H9 (cell line): ENCODE measurements at regions not wholly inside any gene's neighbourhood (a gene's known extent, or its start where the extent isn't known, plus 50 kb on each side); places are given as distances from the start of the nearest gene placed in this dataset.

ENCODE experiments used
- DNase-seq: peaks from one replicate; pipeline ENCODE4 v3.0.0-alpha.2; 2017
- H2AFZ ChIP-seq: one replicate; pipeline ENCODE4 v1.6.1; 2013; ENCODE audit warnings: mild to moderate bottlenecking, low read length, control low read depth, moderate library complexity
- H2AK5ac ChIP-seq: 2 replicates; pipeline ENCODE4 v1.6.1; 2013; ENCODE audit warnings: low read length, control low read depth, mixed read lengths; ENCODE audit not compliant: insufficient read length
- H2BK120ac ChIP-seq: one replicate; pipeline ENCODE4 v1.6.1; 2013; ENCODE audit warnings: low read depth, mild to moderate bottlenecking, low read length, control low read depth, inconsistent platforms; ENCODE audit not compliant: poor library complexity, severe bottlenecking
- H2BK12ac ChIP-seq: 2 replicates; pipeline ENCODE4 v1.6.1; 2013; ENCODE audit warnings: low read length, control low read depth, mixed read lengths, low read depth; ENCODE audit not compliant: insufficient read length
- H2BK15ac ChIP-seq: 2 replicates; pipeline ENCODE4 v1.6.1; 2013; ENCODE audit warnings: low read depth, low read length, control low read depth
- H2BK20ac ChIP-seq: one replicate; pipeline ENCODE4 v1.6.1; 2013; ENCODE audit warnings: low read depth, mild to moderate bottlenecking, low read length, control low read depth, inconsistent platforms; ENCODE audit not compliant: poor library complexity, severe bottlenecking
- H2BK5ac ChIP-seq: 2 replicates; pipeline ENCODE4 v1.6.1; 2013; ENCODE audit warnings: low read length, control low read depth, mixed read lengths; ENCODE audit not compliant: insufficient read length
- H3K14ac ChIP-seq: 2 replicates; pipeline ENCODE4 v1.6.1; 2013; ENCODE audit warnings: low read length, control low read depth; ENCODE audit not compliant: insufficient read depth
- H3K18ac ChIP-seq: 2 replicates; pipeline ENCODE4 v1.6.1; 2013; ENCODE audit warnings: low read depth, mild to moderate bottlenecking, mixed read lengths, low read length, control low read depth; ENCODE audit not compliant: insufficient read length
- H3K23ac ChIP-seq: 2 replicates; pipeline ENCODE4 v1.6.1; 2013; ENCODE audit warnings: low read length, control low read depth, mixed read lengths, low read depth; ENCODE audit not compliant: insufficient read length
- H3K23me2 ChIP-seq: 2 replicates; pipeline ENCODE4 v1.6.1; 2013; ENCODE audit warnings: low read depth, mild to moderate bottlenecking, mixed read lengths, low read length, control low read depth; ENCODE audit not compliant: insufficient read length, poor library complexity, severe bottlenecking
- H3K27ac ChIP-seq: 2 replicates; pipeline ENCODE4 v1.5.1; 2013; ENCODE audit warnings: low read length, control low read depth, mixed read lengths, low read depth; ENCODE audit not compliant: insufficient read length
- H3K27me3 ChIP-seq: 2 replicates; pipeline ENCODE4 v1.6.1; 2013; ENCODE audit warnings: low read length, control low read depth, inconsistent platforms; ENCODE audit not compliant: insufficient read depth
- H3K4ac ChIP-seq: 2 replicates; pipeline ENCODE4 v1.6.1; 2013; ENCODE audit warnings: low read depth, mild to moderate bottlenecking, control low read depth, inconsistent platforms, low read length, moderate library complexity
- H3K4me1 ChIP-seq: 2 replicates; pipeline ENCODE4 v1.6.1; 2013; ENCODE audit warnings: low read length, control low read depth, inconsistent platforms; ENCODE audit not compliant: insufficient read depth
- H3K4me2 ChIP-seq: 2 replicates; pipeline ENCODE4 v1.6.1; 2013; ENCODE audit warnings: low read length, control low read depth, mixed read lengths; ENCODE audit not compliant: insufficient read length, insufficient read depth
- H3K56ac ChIP-seq: 2 replicates; pipeline ENCODE4 v1.6.1; 2013; ENCODE audit warnings: low read depth, mild to moderate bottlenecking, mixed read lengths, low read length, control low read depth; ENCODE audit not compliant: insufficient read length
- H3K79me1 ChIP-seq: 2 replicates; pipeline ENCODE4 v1.6.1; 2013; ENCODE audit warnings: low read depth, mild to moderate bottlenecking, moderate library complexity, low read length, control low read depth, inconsistent platforms; ENCODE audit not compliant: insufficient read depth, poor library complexity, severe bottlenecking
- H3K79me2 ChIP-seq: 2 replicates; pipeline ENCODE4 v1.6.1; 2013; ENCODE audit warnings: low read length, control low read depth, inconsistent platforms; ENCODE audit not compliant: insufficient read depth
- H3K9ac ChIP-seq: 2 replicates; pipeline ENCODE4 v1.6.1; 2013; ENCODE audit warnings: low read length, control low read depth, mixed read lengths; ENCODE audit not compliant: insufficient read length; ENCODE audit errors: extremely low read depth
- H3K9me3 ChIP-seq: one replicate; pipeline ENCODE4 v1.6.1; 2013; ENCODE audit warnings: low read depth, low read length, inconsistent platforms; ENCODE audit not compliant: control insufficient read depth
- H3T11ph ChIP-seq: one replicate; pipeline ENCODE4 v1.6.1; 2013; ENCODE audit warnings: mild to moderate bottlenecking, low read length, control low read depth, inconsistent platforms
- H4K20me1 ChIP-seq: one replicate; pipeline ENCODE4 v1.6.1; 2013; ENCODE audit not compliant: control insufficient read depth, insufficient read length, insufficient read depth
- H4K5ac ChIP-seq: 2 replicates; pipeline ENCODE4 v1.6.1; 2013; ENCODE audit warnings: low read depth, mild to moderate bottlenecking, mixed read lengths, low read length, control low read depth; ENCODE audit not compliant: insufficient read length
- H4K8ac ChIP-seq: replicated peaks from 2 replicates; pipeline ENCODE4 v1.6.1; 2013; ENCODE audit warnings: low read length, control low read depth, mixed read lengths, low read depth; ENCODE audit not compliant: insufficient read length
- H4K91ac ChIP-seq: 2 replicates; pipeline ENCODE4 v1.6.1; 2013; ENCODE audit warnings: low read depth, mild to moderate bottlenecking, moderate library complexity, mixed read lengths, low read length, control low read depth; ENCODE audit not compliant: insufficient read length
- H3K27ac Mint-ChIP-seq, 3 experiments: 2 replicates in 2 of 3; 3 replicates in 1 of 3; pipeline ENCODE4 v1.8.0; 2020 to 2021; ENCODE audit warnings: mixed read lengths in 3 of 3, mild to moderate bottlenecking in 1 of 3, moderate library complexity in 1 of 3
- H3K27me3 Mint-ChIP-seq: 2 replicates; pipeline ENCODE4 v1.8.0; 2021; ENCODE audit warnings: low read depth, mild to moderate bottlenecking, moderate library complexity, mixed read lengths
- H3K36me3 Mint-ChIP-seq, 3 experiments: 2 replicates in 2 of 3; 3 replicates in 1 of 3; pipeline ENCODE4 v1.8.0; 2020 to 2021; ENCODE audit warnings: low read depth in 3 of 3, mixed read lengths in 3 of 3; ENCODE audit not compliant: insufficient read depth in 1 of 3
- H3K4me1 Mint-ChIP-seq, 2 experiments: 2 replicates each; pipeline ENCODE4 v1.8.0; 2020; ENCODE audit warnings: mixed read lengths in 2 of 2
- H3K4me3 Mint-ChIP-seq, 2 experiments: 2 replicates in 1 of 2; 3 replicates in 1 of 2; pipeline ENCODE4 v1.8.0; 2020 to 2021; ENCODE audit warnings: mild to moderate bottlenecking in 2 of 2, mixed read lengths in 2 of 2, moderate library complexity in 1 of 2
- H3K9me3 Mint-ChIP-seq, 2 experiments: 2 replicates in 1 of 2; 3 replicates in 1 of 2; pipeline ENCODE4 v1.8.0; 2020; ENCODE audit warnings: mild to moderate bottlenecking in 2 of 2, mixed read lengths in 2 of 2, moderate library complexity in 1 of 2
- WGBS: extraction: QIAGEN DNeasy Blood & Tissue Kit; methylation state at CpG from one replicate; pipeline ENCODE4 v1.1.7; 2013; ENCODE audit warnings: missing lambda C conversion rate, low lambda C conversion rate, mixed read lengths; ENCODE audit not compliant: insufficient read length; ENCODE audit errors: extremely low coverage; 5-methylcytosine and 5-hydroxymethylcytosine counted together
- TF ChIP-seq, protein P1 (sequence below): fragments of 200-600 bp; sonication (generic); conservative IDR thresholded peaks from 3 replicates; pipeline ENCODE4 v1.8.0; 2021; ENCODE audit warnings: antibody characterized with exemption, mild to moderate bottlenecking

DNA sequence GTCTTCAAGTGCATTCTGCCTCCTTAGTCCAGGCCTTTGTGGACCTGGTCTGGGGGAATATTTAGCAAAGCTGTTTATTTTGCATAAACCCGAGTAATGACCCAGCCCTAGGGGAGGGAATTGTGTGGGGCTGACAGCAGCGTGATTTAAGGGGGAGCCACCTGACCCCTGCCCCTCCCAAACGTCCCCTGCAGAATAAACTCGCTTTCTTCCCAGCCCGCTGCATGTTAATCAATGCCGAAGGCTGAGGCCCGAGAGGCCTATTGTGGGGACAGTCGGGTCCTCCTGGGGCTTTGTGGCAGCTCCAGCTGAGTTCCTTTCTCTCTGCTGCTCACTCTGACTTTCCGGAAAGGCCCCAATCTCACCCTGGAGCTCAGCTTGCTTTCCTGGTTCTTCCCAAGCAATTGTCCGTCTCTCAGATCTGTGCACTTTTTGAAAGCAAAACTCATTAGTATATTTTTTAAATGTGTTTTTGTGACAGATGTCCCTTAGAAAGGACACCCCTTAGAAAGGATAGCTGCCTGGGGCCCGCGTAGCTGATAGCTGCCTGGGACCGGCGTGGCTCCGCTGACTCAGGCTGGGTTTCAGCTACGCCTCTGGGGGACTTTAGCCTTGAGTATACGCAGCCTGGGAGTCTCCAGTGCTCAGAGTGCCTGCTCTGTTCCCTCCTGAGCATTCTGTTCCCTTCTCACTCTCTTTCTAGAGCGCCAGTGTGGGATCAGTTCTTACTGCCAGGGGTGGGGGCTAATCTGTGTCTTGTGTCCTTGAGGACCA lies 158.3 kb downstream of the GLI2 start:
- Histone ChIP-seq H3K23me2 (no peaks in the 10 kb centered on the region), H2AK5ac (no peak overlapping the region), H3K9me3 (no peaks in the 10 kb centered on the region), H3K56ac (no peak overlapping the region), H4K5ac (no peak overlapping the region), H3K23ac (no peak overlapping the region), H2AFZ (no peak overlapping the region), H3K4ac (no peak overlapping the region), H2BK15ac (no peak overlapping the region), H4K91ac (no peak overlapping the region), H2BK5ac (no peak overlapping the region), H3K27me3 (no peaks in the 10 kb centered on the region), H3T11ph (no peak overlapping the region), H4K20me1 (no peaks in the 10 kb centered on the region), H3K9ac (no peak overlapping the region), H4K8ac (no peak overlapping the region), H2BK12ac (no peak overlapping the region), H3K14ac (no peak overlapping the region), H3K79me2 (peaks cover 1% of the 10 kb centered on the region; the same call in 1 of the 2 replicates), H3K4me2 (no peak overlapping the region), H3K18ac (no peak overlapping the region), H3K27ac (no peak overlapping the region), H3K4me1 (peaks cover 5% of the 10 kb centered on the region; the same call in 1 of the 2 replicates), H2BK20ac (no peak overlapping the region), H2BK120ac (no peak overlapping the region), H3K79me1 (peaks cover 4% of the 10 kb centered on the region)
- no CpG with 5 or more reads among the region's 18 CpGs for WGBS
- H3K9me3 Mint-ChIP-seq, result no peaks in the 10 kb centered on the region
- H3K4me1 Mint-ChIP-seq, result peaks cover 60 to 75% of the 10 kb centered on the region in 2 experiments
- H3K27me3 Mint-ChIP-seq, result no peaks in the 10 kb centered on the region
- peak overlapping the region in 1 of 2 experiments; percentile 43; a peak in 3 of 5 replicates for H3K4me3 Mint-ChIP-seq
- peak; percentile 78 for DNase-seq
- peaks cover 6 to 16% (median 10%) of the 10 kb centered on the region in 3 experiments; a peak in 6 of 7 replicates for H3K36me3 Mint-ChIP-seq
- H3K27ac Mint-ChIP-seq, result peak overlapping the region; percentile 64 to 92 (median 74); a peak in 6 of 7 replicates
- TF ChIP-seq, protein P1, sequence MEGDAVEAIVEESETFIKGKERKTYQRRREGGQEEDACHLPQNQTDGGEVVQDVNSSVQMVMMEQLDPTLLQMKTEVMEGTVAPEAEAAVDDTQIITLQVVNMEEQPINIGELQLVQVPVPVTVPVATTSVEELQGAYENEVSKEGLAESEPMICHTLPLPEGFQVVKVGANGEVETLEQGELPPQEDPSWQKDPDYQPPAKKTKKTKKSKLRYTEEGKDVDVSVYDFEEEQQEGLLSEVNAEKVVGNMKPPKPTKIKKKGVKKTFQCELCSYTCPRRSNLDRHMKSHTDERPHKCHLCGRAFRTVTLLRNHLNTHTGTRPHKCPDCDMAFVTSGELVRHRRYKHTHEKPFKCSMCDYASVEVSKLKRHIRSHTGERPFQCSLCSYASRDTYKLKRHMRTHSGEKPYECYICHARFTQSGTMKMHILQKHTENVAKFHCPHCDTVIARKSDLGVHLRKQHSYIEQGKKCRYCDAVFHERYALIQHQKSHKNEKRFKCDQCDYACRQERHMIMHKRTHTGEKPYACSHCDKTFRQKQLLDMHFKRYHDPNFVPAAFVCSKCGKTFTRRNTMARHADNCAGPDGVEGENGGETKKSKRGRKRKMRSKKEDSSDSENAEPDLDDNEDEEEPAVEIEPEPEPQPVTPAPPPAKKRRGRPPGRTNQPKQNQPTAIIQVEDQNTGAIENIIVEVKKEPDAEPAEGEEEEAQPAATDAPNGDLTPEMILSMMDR, result no peak
